Pancreas (tissue), 10 donors: ENCODE measurements at regions not wholly inside any gene's neighbourhood (a gene's known extent, or its start where the extent isn't known, plus 50 kb on each side); places are given as distances from the start of the nearest gene placed in this dataset.

ENCODE experiments used
- ATAC-seq, 4 donors: fragments of 200-7000 bp; cut with Tn5 transposase; one replicate each; pipeline versions ENCODE4 v1.8.0 to v1.9.1; 2020; ENCODE audit warnings: mild to moderate bottlenecking in 4 of 4, moderate library complexity in 4 of 4
- DNase-seq, 6 donors: peaks; one replicate each; pipeline ENCODE4 v3.0.0-alpha.2; 2020
- FAIRE-seq: peaks from 2 replicates; lab custom pipeline; 2012; peaks lifted over from hg19 to GRCh38; lab: Jason Lieb, UNC
- H3K27ac ChIP-seq, 4 donors: fragments of 200-600 bp; sonication (generic); 1 replicate in 3 of 4; 2 replicates in 1 of 4; pipeline versions ENCODE4 v1.5.0 to v1.8.0; 2020
- H3K27me3 ChIP-seq, 4 donors: fragments of 200-600 bp; one replicate each; pipeline ENCODE4 v1.8.0; 2021
- H3K36me3 ChIP-seq, 3 donors: fragments of 200-600 bp; sonication (generic) in 1 of 3; one replicate each; pipeline versions ENCODE4 v1.5.0 to v1.8.0; 2020 to 2021
- H3K4me1 ChIP-seq, 3 donors: fragments of 200-600 bp; one replicate each; pipeline ENCODE4 v1.8.0; 2021
- H3K4me3 ChIP-seq, 4 donors: fragments of 200-600 bp; sonication (generic) in 2 of 4; one replicate each; pipeline versions ENCODE4 v1.5.0 to v1.8.0; 2020 to 2021
- H3K9me3 ChIP-seq, 4 donors: fragments of 200-600 bp; one replicate each; pipeline ENCODE4 v1.8.0; 2021
- WGBS, 2 donors: extraction: QIAGEN DNeasy Blood & Tissue Kit; methylation state at CpG; one replicate each; pipeline ENCODE4 v1.1.7; 2013; 5-methylcytosine and 5-hydroxymethylcytosine counted together
- intact Hi-C, 3 donors: fragments of 100-400 bp; cut with DNase I; formaldehyde crosslinking; loops; one replicate each; pipeline versions ENCODE4 v1.11.1 to v1.14.2; 2022
- TF ChIP-seq, protein P1 (sequence below), 4 donors: fragments of 200-600 bp; sonication (generic) in 3 of 4; IDR thresholded peaks; one replicate each; pipeline versions ENCODE4 v1.5.0 to v1.8.0; 2021; ENCODE audit warnings: antibody characterized with exemption in 4 of 4
- donor health status: healthy with polysubstance abuse.
- donor health status: DM: no; HTN: no; CAD: no; lungs with moderate emphysema.
- donor health status: DM: no; HTN: no; CAD: no.
- donor health status: control.
- donor health status: control.
- donor health status: Bipolar disorder and iron deficiency.
- donor health status: DM: yes; HTN: yes; CAD: no.
- donor health status: DM: no; HTN: no; CAD: no.
- donor health status: DM: no; HTN: no; CAD: no.
- donor health status: DM: yes; HTN: yes; CAD: no.

DNA sequence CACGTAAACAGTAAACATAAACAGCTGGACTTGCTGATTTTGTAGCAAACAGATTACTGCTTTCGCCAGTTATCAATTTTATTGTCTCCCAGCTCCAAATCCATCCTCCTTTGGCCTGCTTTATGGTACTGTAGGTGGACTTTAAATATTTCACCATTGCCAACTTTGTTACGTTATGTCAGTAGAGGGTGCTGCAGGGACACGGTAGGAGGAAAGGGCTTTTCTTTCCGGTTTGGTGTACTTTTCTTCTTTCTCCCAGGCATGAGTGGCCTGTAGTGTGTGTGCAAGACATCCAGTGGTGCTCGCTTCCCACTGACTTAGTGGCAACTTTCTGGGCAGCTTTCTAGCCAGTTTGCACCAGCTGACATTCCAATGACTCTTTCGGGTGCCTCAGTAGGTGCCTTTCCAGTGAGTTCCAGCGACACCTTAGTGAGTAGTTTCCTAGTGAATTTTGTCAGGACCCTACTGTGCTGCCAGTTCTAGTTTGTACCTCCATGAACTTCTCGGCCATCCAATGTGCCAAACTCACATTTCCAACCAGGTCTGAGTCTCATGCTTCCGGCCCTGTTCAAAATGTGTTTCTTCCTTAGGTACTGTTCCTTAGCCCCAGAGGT lies 267.6 kb upstream of the TENM4 start:
- WGBS, 2 donors: 44 to 53% methylated on average over 10 of the region's 10 CpGs
- TF ChIP-seq, protein P1, sequence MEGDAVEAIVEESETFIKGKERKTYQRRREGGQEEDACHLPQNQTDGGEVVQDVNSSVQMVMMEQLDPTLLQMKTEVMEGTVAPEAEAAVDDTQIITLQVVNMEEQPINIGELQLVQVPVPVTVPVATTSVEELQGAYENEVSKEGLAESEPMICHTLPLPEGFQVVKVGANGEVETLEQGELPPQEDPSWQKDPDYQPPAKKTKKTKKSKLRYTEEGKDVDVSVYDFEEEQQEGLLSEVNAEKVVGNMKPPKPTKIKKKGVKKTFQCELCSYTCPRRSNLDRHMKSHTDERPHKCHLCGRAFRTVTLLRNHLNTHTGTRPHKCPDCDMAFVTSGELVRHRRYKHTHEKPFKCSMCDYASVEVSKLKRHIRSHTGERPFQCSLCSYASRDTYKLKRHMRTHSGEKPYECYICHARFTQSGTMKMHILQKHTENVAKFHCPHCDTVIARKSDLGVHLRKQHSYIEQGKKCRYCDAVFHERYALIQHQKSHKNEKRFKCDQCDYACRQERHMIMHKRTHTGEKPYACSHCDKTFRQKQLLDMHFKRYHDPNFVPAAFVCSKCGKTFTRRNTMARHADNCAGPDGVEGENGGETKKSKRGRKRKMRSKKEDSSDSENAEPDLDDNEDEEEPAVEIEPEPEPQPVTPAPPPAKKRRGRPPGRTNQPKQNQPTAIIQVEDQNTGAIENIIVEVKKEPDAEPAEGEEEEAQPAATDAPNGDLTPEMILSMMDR (IDR thresholded peaks at IDR 0.05): no peak
- Histone ChIP-seq H3K36me3 (no peaks in the 10 kb centered on the region), H3K27me3 (no peaks in the 10 kb centered on the region), H3K4me3 (no peak overlapping the region), H3K9me3 (no peaks in the 10 kb centered on the region), H3K4me1 (no peaks in the 10 kb centered on the region), H3K27ac (no peak overlapping the region)
- ATAC-seq (peak in 2 of 4 donors; percentile 57 to 62), DNase-seq (no peak), FAIRE-seq (no peak)
- intact Hi-C loops: no loop called here

DNA sequence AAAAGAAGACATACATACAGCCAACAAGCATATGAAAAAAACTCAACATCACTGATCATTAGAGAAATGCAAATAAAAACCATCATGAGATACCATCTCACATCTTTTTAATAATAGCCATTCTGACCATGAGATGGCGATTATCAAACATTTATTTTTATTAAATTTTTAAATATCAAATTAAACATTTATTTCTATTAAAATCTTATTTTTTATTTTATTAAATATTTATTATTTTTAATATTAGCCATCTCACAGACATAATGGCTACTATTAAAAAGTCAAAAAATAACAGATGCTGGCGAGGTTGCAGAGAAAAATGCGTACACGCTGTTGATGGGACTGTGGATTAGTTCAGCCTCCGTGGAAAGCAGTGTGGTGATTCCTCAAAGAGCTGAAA lies 264.8 kb upstream of the TENM4 start:
- no peak overlapping the region for H3K27ac ChIP-seq
- 65 to 89% methylated on average over 5 of the region's 5 CpGs for WGBS, 2 donors
- FAIRE-seq (no peak), ATAC-seq (no peak), DNase-seq (no peak)
- H3K36me3 ChIP-seq: no peaks in the 10 kb centered on the region
- no peak overlapping the region for H3K4me3 ChIP-seq
- no peaks in the 10 kb centered on the region for H3K4me1 ChIP-seq
- H3K27me3 ChIP-seq: no peaks in the 10 kb centered on the region
- intact Hi-C loops: no loop called here
- TF ChIP-seq, protein P1 (IDR thresholded peaks at IDR 0.05): no peak
- H3K9me3 ChIP-seq: no peaks in the 10 kb centered on the region

DNA sequence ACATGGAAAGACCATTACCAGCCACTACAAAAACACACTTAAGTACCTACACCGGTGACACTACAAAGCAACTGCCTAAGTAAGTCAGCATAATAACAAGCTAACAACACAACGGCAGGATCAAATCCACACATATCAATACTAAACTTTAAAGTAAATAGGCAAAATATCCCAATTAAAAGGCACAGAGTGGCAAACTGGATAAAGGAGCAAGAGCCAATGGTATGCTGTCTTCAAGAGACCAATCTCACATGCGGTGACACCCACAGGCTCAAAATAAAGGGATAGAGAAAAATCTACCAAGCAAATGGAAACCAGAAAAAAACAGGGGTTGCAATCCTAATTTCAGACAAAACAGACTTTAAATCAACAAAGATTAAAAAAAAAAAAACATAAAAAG lies 261.5 kb upstream of the TENM4 start:
- DNase-seq (no peak), FAIRE-seq (no peak), ATAC-seq (no peak)
- no peak overlapping the region for H3K4me3 ChIP-seq
- no peaks in the 10 kb centered on the region for H3K27me3 ChIP-seq
- 89 to 93% methylated on average over 3 of the region's 3 CpGs for WGBS, 2 donors
- TF ChIP-seq, protein P1 (IDR thresholded peaks at IDR 0.05): no peak
- H3K36me3 ChIP-seq: no peaks in the 10 kb centered on the region
- no peaks in the 10 kb centered on the region for H3K4me1 ChIP-seq
- H3K27ac ChIP-seq: no peak overlapping the region
- no peaks in the 10 kb centered on the region for H3K9me3 ChIP-seq
- intact Hi-C loops: no loop called here

DNA sequence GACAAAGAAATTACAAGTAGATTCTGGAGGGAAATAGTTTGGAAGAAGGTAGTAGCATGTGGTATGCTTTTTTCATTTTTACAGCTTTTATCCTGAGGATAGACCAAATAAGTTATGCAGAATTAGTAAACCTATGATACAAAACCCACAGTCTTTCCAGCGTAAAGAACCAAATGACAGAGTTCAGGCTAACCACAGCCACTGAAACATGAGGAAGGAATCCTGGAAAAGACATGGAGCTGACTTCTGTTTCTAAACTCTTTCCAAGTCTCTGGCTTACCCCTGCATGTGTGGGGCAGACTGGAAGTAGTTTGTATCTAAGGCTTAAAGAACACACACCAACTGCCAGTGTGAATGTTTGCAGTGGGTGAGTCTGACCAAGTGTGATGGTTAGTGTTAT lies 258.4 kb upstream of the TENM4 start:
- FAIRE-seq (no peak), ATAC-seq (no peak)
- H3K4me1 ChIP-seq: no peaks in the 10 kb centered on the region

DNA sequence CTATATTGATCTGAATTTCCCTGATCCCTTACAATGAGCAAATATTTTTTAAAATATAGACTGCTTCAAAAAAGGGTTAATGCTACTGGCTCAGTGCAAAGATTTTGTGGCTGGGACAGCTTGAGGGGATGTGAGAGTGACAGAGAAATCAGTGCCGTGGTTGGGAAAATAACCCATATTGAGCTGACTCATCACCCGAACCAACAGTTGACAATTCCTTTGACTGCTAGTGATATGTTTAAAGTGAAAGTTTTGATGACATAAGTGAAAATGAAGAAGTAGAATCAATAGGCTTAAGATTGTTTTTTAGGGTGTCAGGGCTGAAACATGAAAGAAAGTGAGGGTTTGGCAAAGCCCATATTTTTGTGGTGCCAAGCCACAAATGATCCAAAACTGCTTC lies 257.1 kb upstream of the TENM4 start:
- no peaks in the 10 kb centered on the region for H3K9me3 ChIP-seq
- TF ChIP-seq, protein P1 (IDR thresholded peaks at IDR 0.05): no peak
- WGBS, 2 donors: 67 to 71% methylated on average over 2 of the region's 2 CpGs

More for the DNA sequence above, 258.4 kb upstream of the TENM4 start:
- intact Hi-C loops: no loop called here
- 88 to 89% methylated on average over 1 of the region's 1 CpG for WGBS, 2 donors
- Histone ChIP-seq H3K4me3 (no peak overlapping the region), H3K27ac (no peak overlapping the region), H3K27me3 (no peaks in the 10 kb centered on the region), H3K9me3 (no peaks in the 10 kb centered on the region), H3K36me3 (no peaks in the 10 kb centered on the region)
- TF ChIP-seq, protein P1 (IDR thresholded peaks at IDR 0.05): no peak
- no peak for DNase-seq

More for the DNA sequence above, 257.1 kb upstream of the TENM4 start:
- ATAC-seq: no peak
- no peak overlapping the region for H3K4me3 ChIP-seq
- no peaks in the 10 kb centered on the region for H3K27me3 ChIP-seq
- no peak for FAIRE-seq
- H3K36me3 ChIP-seq: no peaks in the 10 kb centered on the region
- H3K4me1 ChIP-seq: no peaks in the 10 kb centered on the region
- H3K27ac ChIP-seq: no peak overlapping the region
- DNase-seq: no peak
- intact Hi-C loops: no loop called here
